AG04449 (cell line): ENCODE measurements at regions not wholly inside any gene's neighbourhood (a gene's known extent, or its start where the extent isn't known, plus 50 kb on each side); places are given as distances from the start of the nearest gene placed in this dataset.

Experiments
- CTCF ChIA-PET: fragments of 350-600 bp; formaldehyde crosslinking; extraction: SDS; loops from one replicate; lab custom pipeline; 2021; ENCODE audit warnings: antibody characterized with exemption; lab: Yijun Ruan, JAX
- POLR2A ChIA-PET: fragments of 400-600, 350-600 bp; formaldehyde crosslinking; extraction: SDS; loops from one replicate; lab custom pipeline; 2020; ENCODE audit warnings: antibody characterized with exemption, inconsistent platforms; lab: Yijun Ruan, JAX
- DNase-seq: peaks from one replicate; pipeline ENCODE4 v3.0.0-alpha.2; 2010; ENCODE audit warnings: low read depth, low spot score
- H3K4me3 ChIP-seq: 2 replicates; pipeline ENCODE4 v1.5.1; 2011; ENCODE audit warnings: low read depth, mild to moderate bottlenecking, control low read depth, low read length
- CTCF ChIP-seq: IDR thresholded peaks from one replicate; pipeline ENCODE4 v1.5.1; 2011; ENCODE audit warnings: mild to moderate bottlenecking, moderate library complexity, low read length, control low read depth, inconsistent platforms; ENCODE audit not compliant: insufficient read depth; ENCODE audit errors: missing control alignments

DNA sequence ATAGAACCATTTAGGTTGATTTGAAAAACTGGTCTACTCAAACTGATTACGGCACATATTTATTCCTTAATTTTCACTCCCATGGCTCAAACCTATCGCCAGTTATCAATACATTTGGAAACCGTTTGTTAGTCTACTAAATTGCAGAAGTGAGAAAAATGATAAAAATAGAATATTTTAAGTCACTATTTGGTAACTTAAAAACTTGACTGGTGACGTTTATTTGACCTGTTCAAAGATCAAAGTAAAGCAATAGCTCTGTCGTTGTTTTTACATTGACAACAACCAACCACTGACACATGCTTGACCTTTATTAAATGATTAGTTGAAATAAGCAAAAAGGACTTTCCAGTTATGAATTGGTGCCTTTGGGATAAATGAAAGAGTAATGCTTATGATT lies 402.9 kb upstream of the MAP3K7 start:
- ChIA-PET POLR2A (no interaction called here), CTCF (no interaction called here)
- no peak for DNase-seq
- H3K4me3 ChIP-seq, result no peak overlapping the region
- TF ChIP-seq CTCF, result no peak

DNA sequence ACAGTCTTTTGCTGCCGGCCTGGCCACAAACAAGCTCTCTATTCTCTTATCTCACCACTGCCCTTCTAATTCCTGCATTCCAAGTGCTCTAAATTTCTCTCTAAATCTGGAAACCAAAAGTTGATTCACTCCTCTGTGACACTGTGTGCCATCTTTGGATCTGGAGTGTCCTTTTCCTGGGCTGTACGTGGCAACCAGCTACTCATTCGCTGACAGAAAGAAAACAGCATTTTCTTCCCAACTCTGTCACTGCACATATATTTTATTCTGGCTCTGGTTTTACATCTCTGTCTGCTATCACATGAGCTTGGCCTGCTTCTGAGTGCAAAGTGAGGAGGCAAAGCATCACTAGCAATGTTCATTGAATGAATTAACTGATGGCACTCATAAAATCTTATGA lies 397.2 kb upstream of the MAP3K7 start:
- POLR2A ChIA-PET, result no interaction called here
- CTCF ChIA-PET, result no interaction called here
- H3K4me3 ChIP-seq, result no peak overlapping the region
- no peak for TF ChIP-seq CTCF
- DNase-seq, result no peak

GRCh38 chr6:90983462-90983861 lies 396.6 kb upstream of the MAP3K7 start:
- no peak for DNase-seq
- ChIA-PET CTCF (no interaction called here), POLR2A (no interaction called here)
- no peak overlapping the region for H3K4me3 ChIP-seq
- TF ChIP-seq CTCF, result no peak

DNA sequence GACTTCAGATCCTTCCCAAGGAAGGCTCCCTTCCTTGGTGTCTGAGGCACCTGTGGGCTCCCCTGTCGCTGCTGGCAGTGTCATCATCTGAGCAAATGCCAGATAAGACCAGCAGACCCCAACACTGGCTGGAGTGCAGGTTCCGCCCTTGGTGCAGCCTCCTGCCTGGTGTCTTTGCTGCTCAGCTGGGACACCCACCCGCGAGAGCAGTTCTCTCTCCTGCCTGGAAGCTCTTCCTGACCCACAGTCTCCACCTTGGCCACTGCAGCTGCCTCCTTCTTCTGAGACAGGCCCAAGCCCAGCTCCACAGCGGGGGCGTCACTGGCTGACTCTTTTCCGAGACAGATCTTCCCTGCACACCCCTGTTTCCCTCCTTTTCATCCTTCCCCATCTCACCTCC lies 395.7 kb upstream of the MAP3K7 start:
- TF ChIP-seq CTCF, result no peak
- ChIA-PET POLR2A (no interaction called here), CTCF (no interaction called here)
- no peak for DNase-seq
- no peak overlapping the region for H3K4me3 ChIP-seq

DNA sequence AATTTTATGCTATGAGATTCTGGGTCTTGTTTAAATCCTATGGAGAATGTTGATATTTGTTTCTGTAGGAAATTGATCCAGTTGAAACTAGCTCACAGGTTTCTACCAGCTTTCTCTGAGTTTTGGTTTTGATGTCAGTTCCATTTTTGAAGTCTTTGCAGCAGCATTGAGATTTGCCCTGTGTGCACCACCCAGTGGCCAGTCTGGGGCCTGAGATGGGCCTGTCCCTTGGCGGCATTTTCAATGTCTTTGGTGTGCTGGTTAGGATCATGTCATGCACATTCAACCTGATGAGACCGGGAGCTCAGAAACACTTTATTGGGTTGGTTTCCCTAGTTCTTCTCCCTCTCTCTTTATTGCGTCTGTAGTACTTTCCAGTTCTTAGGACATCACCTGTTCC lies 395.2 kb upstream of the MAP3K7 start:
- DNase-seq, result no peak
- no peak overlapping the region for H3K4me3 ChIP-seq
- ChIA-PET POLR2A (no interaction called here), CTCF (no interaction called here)
- no peak for TF ChIP-seq CTCF

DNA sequence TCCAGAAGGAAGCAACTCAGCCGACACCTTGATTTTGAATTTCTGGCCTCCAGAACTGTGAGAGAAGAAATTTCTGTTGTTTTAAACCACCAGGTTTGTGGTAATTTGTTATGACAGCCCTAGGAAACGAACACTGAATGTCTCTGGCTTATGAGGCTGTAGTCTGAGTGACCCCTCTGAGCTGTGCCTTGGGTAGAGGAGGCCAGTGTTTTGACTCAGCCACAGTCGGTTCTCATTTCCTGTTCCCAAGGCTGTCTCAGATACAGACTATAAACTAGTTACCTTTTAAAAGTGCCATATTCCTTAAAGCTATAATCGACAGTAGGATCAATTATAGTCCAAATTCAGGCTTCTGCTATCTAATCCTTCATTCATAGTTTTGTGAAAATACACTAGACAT lies 391.2 kb upstream of the MAP3K7 start:
- POLR2A ChIA-PET, result no interaction called here
- H3K4me3 ChIP-seq, result no peak overlapping the region
- no peak for DNase-seq
- CTCF ChIA-PET, result no interaction called here
- no peak for TF ChIP-seq CTCF

DNA sequence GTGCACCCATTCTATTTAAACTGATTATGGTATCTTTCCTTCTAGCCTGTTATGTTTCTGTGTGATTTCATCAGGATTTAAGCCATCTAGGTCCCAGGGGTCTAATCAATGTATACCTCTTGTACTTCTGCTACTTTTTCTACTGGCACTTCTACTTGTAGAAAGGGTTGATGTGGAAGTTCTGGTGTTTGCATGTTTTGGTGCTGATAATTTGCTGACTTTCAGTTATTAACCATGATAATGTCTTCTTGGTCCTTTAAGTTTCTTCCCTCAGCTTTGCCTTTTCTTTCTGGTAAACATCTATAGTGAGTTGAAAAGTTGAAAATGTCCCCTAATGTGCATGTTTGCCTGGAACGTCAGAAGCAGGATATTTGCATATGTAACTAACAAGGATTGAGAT lies 390.6 kb upstream of the MAP3K7 start:
- POLR2A ChIA-PET, result no interaction called here
- H3K4me3 ChIP-seq, result no peak overlapping the region
- TF ChIP-seq CTCF, result no peak
- CTCF ChIA-PET, result no interaction called here
- DNase-seq, result no peak
